Loucy (cell line): ENCODE measurements at regions not wholly inside any gene's neighbourhood (a gene's known extent, or its start where the extent isn't known, plus 50 kb on each side); places are given as distances from the start of the nearest gene placed in this dataset.
"Not testable (repeated sequence)": the region's sequence is repeated elsewhere in the genome, so short reads cannot be mapped to it uniquely, and the experiment has no call there.

ENCODE experiments used
- EZH2phosphoT487 ChIP-seq: fragments of 200-600 bp; IDR thresholded peaks from 2 replicates; pipeline ENCODE4 v1.6.1; 2018; ENCODE audit warnings: antibody characterized with exemption, mild to moderate bottlenecking, moderate library complexity, borderline replicate concordance
- TF ChIP-seq, protein P1 (sequence below): fragments of 200-600 bp; sonication (generic); conservative IDR thresholded peaks from 2 replicates; pipeline ENCODE4 v1.5.1; 2014; ENCODE audit warnings: mild to moderate bottlenecking, antibody characterized with exemption, low read length

DNA sequence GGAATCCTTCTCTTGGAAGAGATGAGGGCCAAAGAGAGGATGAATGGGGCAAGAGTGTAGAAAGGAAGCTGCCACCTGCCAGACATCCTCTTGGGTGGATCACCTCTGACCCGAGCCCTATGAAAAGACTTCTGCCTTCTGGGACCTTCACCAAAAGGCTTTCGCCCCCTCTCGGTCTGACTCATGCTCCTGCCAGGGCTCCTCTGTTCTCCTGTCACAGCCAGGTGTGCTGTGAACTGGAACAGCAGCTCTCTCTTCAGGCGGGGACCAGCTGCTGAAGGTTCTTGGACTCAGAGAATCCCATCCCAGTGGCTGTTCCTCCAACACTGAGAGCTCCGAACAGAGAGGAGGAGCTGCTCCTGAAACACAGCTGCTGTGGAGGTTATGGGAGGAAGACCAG lies 96.6 kb upstream of the AKAP13 start:
- TF ChIP-seq, protein P1, sequence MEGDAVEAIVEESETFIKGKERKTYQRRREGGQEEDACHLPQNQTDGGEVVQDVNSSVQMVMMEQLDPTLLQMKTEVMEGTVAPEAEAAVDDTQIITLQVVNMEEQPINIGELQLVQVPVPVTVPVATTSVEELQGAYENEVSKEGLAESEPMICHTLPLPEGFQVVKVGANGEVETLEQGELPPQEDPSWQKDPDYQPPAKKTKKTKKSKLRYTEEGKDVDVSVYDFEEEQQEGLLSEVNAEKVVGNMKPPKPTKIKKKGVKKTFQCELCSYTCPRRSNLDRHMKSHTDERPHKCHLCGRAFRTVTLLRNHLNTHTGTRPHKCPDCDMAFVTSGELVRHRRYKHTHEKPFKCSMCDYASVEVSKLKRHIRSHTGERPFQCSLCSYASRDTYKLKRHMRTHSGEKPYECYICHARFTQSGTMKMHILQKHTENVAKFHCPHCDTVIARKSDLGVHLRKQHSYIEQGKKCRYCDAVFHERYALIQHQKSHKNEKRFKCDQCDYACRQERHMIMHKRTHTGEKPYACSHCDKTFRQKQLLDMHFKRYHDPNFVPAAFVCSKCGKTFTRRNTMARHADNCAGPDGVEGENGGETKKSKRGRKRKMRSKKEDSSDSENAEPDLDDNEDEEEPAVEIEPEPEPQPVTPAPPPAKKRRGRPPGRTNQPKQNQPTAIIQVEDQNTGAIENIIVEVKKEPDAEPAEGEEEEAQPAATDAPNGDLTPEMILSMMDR = not testable (repeated sequence)
- TF ChIP-seq EZH2phosphoT487 = not testable (repeated sequence)
